DOHH2 (cell line): ENCODE measurements at regions not wholly inside any gene's neighbourhood (a gene's known extent, or its start where the extent isn't known, plus 50 kb on each side); places are given as distances from the start of the nearest gene placed in this dataset.

Experiments used
- EZH2phosphoT487 ChIP-seq: fragments of 200-600 bp; sonication (generic); IDR thresholded peaks from 2 replicates; pipeline ENCODE4 v1.6.1; 2017; ENCODE audit warnings: borderline replicate concordance, mild to moderate bottlenecking, antibody characterized with exemption, low read length, moderate library complexity, mixed read lengths
- TF ChIP-seq, protein P1 (sequence below): fragments of 200-600 bp; sonication (generic); IDR thresholded peaks from one replicate; pipeline ENCODE4 v1.5.1; 2014; ENCODE audit warnings: antibody characterized with exemption, mild to moderate bottlenecking, low read depth, low read length; ENCODE audit not compliant: poor library complexity, severe bottlenecking

DNA sequence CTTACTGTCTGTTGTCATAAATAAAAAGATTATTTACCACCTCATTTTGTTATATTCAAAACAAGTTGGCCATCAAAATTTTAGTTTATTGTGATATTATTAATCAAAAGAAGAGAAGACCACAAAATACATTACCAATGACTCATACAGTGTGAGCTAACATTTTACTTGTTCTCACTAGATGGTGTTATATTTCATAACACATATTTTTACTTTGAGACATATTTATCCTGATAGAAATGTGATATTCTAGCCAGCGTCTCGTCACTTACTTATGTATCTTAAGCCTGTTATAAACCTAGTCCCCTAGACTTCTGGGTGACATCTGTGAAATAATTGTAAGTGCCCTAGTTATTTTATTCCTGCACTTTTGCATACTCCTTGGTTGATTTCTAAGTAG, 263.2 kb downstream of the CDH7 start:
- TF ChIP-seq, protein P1, sequence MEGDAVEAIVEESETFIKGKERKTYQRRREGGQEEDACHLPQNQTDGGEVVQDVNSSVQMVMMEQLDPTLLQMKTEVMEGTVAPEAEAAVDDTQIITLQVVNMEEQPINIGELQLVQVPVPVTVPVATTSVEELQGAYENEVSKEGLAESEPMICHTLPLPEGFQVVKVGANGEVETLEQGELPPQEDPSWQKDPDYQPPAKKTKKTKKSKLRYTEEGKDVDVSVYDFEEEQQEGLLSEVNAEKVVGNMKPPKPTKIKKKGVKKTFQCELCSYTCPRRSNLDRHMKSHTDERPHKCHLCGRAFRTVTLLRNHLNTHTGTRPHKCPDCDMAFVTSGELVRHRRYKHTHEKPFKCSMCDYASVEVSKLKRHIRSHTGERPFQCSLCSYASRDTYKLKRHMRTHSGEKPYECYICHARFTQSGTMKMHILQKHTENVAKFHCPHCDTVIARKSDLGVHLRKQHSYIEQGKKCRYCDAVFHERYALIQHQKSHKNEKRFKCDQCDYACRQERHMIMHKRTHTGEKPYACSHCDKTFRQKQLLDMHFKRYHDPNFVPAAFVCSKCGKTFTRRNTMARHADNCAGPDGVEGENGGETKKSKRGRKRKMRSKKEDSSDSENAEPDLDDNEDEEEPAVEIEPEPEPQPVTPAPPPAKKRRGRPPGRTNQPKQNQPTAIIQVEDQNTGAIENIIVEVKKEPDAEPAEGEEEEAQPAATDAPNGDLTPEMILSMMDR = no peak
- TF ChIP-seq EZH2phosphoT487 = no peak
